ENCODE measurements at regions not wholly inside any gene's neighbourhood (a gene's known extent, or its start where the extent isn't known, plus 50 kb on each side); places are given as distances from the start of the nearest gene placed in this dataset. TPM values are rescaled to one million over a fixed set of nuclear protein-coding genes. Genes with fewer than 3 reads are reported as not detected.
"Not testable (repeated sequence)": the region's sequence is repeated elsewhere in the genome, so short reads cannot be mapped to it uniquely, and the experiment has no call there.

- H3K4me2 ChIP-seq (ENCODE audit: low read length), result peak overlapping the region; percentile 14
- H3K9me3 ChIP-seq (replicated peaks; ENCODE audit: low read length), result no peaks in the 10 kb centered on the region
- H3K4me3 ChIP-seq (ENCODE audit: low read length), result no peak overlapping the region
- H3K4me1 ChIP-seq (ENCODE audit: control insufficient read depth, insufficient read depth, low read length), result peaks cover 15% of the 10 kb centered on the region
- no peaks in the 10 kb centered on the region for H3K27me3 ChIP-seq (ENCODE audit: control insufficient read depth, insufficient read depth, low read length)
- no peak overlapping the region for H3K9ac ChIP-seq (ENCODE audit: low read depth, low read length)
- no peaks in the 10 kb centered on the region for H3K36me3 ChIP-seq (ENCODE audit: insufficient read depth, low read length)
Observed at GRCh38 chr4:81314196-81314896, 99.3 kb upstream of the PRKG2 start.

- no peaks in the 10 kb centered on the region for H3K27me3 ChIP-seq (ENCODE audit: control insufficient read depth, insufficient read depth, low read length)
- no peaks in the 10 kb centered on the region for H3K4me1 ChIP-seq (ENCODE audit: control insufficient read depth, insufficient read depth, low read length)
- no peaks in the 10 kb centered on the region for H3K9me3 ChIP-seq (replicated peaks; ENCODE audit: low read length)
- H3K4me2 ChIP-seq (ENCODE audit: low read length), result no peak overlapping the region
- no peak overlapping the region for H3K4me3 ChIP-seq (ENCODE audit: low read length)
- H3K9ac ChIP-seq (ENCODE audit: low read depth, low read length), result no peak overlapping the region
- H3K36me3 ChIP-seq (ENCODE audit: insufficient read depth, low read length), result no peaks in the 10 kb centered on the region
Observed at GRCh38 chr4:81307991-81308390, 93.0 kb upstream of the PRKG2 start.

- Histone ChIP-seq H3K9me3 (replicated peaks; ENCODE audit: low read length) (no peaks in the 10 kb centered on the region), H3K4me3 (ENCODE audit: low read length) (no peak overlapping the region), H3K36me3 (ENCODE audit: insufficient read depth, low read length) (no peaks in the 10 kb centered on the region), H3K4me2 (ENCODE audit: low read length) (no peak overlapping the region), H3K9ac (ENCODE audit: low read depth, low read length) (no peak overlapping the region), H3K4me1 (ENCODE audit: control insufficient read depth, insufficient read depth, low read length) (no peaks in the 10 kb centered on the region), H3K27me3 (ENCODE audit: control insufficient read depth, insufficient read depth, low read length) (no peaks in the 10 kb centered on the region)
Observed at GRCh38 chr4:81304871-81305270, 89.8 kb upstream of the PRKG2 start.

GRCh38 chr4:81300352-81300751 is 85.3 kb upstream of the PRKG2 start:
- H3K36me3 ChIP-seq (ENCODE audit: insufficient read depth, low read length); H3K4me3 ChIP-seq (ENCODE audit: low read length); H3K9ac ChIP-seq (ENCODE audit: low read depth, low read length); H3K9me3 ChIP-seq (replicated peaks; ENCODE audit: low read length); H3K4me1 ChIP-seq (ENCODE audit: control insufficient read depth, insufficient read depth, low read length); H3K27me3 ChIP-seq (ENCODE audit: control insufficient read depth, insufficient read depth, low read length); H3K4me2 ChIP-seq (ENCODE audit: low read length): not testable (repeated sequence)

- no peak overlapping the region for H3K4me2 ChIP-seq (ENCODE audit: low read length)
- no peaks in the 10 kb centered on the region for H3K36me3 ChIP-seq (ENCODE audit: insufficient read depth, low read length)
- H3K4me3 ChIP-seq (ENCODE audit: low read length), result no peak overlapping the region
- H3K9me3 ChIP-seq (replicated peaks; ENCODE audit: low read length), result no peaks in the 10 kb centered on the region
- H3K4me1 ChIP-seq (ENCODE audit: control insufficient read depth, insufficient read depth, low read length), result no peaks in the 10 kb centered on the region
- no peaks in the 10 kb centered on the region for H3K27me3 ChIP-seq (ENCODE audit: control insufficient read depth, insufficient read depth, low read length)
- no peak overlapping the region for H3K9ac ChIP-seq (ENCODE audit: low read depth, low read length)
Observed at GRCh38 chr4:81290813-81291212, 75.8 kb upstream of the PRKG2 start.

- Histone ChIP-seq H3K27me3 (ENCODE audit: control insufficient read depth, insufficient read depth, low read length) (no peaks in the 10 kb centered on the region), H3K4me1 (ENCODE audit: control insufficient read depth, insufficient read depth, low read length) (no peaks in the 10 kb centered on the region), H3K4me2 (ENCODE audit: low read length) (no peak overlapping the region), H3K9me3 (replicated peaks; ENCODE audit: low read length) (no peaks in the 10 kb centered on the region), H3K4me3 (ENCODE audit: low read length) (no peak overlapping the region), H3K9ac (ENCODE audit: low read depth, low read length) (no peak overlapping the region), H3K36me3 (ENCODE audit: insufficient read depth, low read length) (no peaks in the 10 kb centered on the region)
Observed at GRCh38 chr4:81287101-81287500, 72.1 kb upstream of the PRKG2 start.

- H3K4me2 ChIP-seq (ENCODE audit: low read length), result no peak overlapping the region
- no peak overlapping the region for H3K9ac ChIP-seq (ENCODE audit: low read depth, low read length)
- H3K36me3 ChIP-seq (ENCODE audit: insufficient read depth, low read length), result no peaks in the 10 kb centered on the region
- no peak overlapping the region for H3K4me3 ChIP-seq (ENCODE audit: low read length)
- H3K27me3 ChIP-seq (ENCODE audit: control insufficient read depth, insufficient read depth, low read length), result no peaks in the 10 kb centered on the region
- no peaks in the 10 kb centered on the region for H3K4me1 ChIP-seq (ENCODE audit: control insufficient read depth, insufficient read depth, low read length)
- H3K9me3 ChIP-seq (replicated peaks; ENCODE audit: low read length), result no peaks in the 10 kb centered on the region
Observed at GRCh38 chr4:81282131-81282530, 67.1 kb upstream of the PRKG2 start.

GRCh38 chr4:81274460-81274859 is 59.4 kb upstream of the PRKG2 start:
- Histone ChIP-seq H3K9me3 (replicated peaks; ENCODE audit: low read length) (no peaks in the 10 kb centered on the region), H3K4me2 (ENCODE audit: low read length) (no peak overlapping the region), H3K4me1 (ENCODE audit: control insufficient read depth, insufficient read depth, low read length) (no peaks in the 10 kb centered on the region), H3K9ac (ENCODE audit: low read depth, low read length) (no peak overlapping the region), H3K4me3 (ENCODE audit: low read length) (no peak overlapping the region), H3K36me3 (ENCODE audit: insufficient read depth, low read length) (no peaks in the 10 kb centered on the region), H3K27me3 (ENCODE audit: control insufficient read depth, insufficient read depth, low read length) (no peaks in the 10 kb centered on the region)

GRCh38 chr4:81272671-81273070 is 57.6 kb upstream of the PRKG2 start:
- Histone ChIP-seq H3K9ac (ENCODE audit: low read depth, low read length) (no peak overlapping the region), H3K9me3 (replicated peaks; ENCODE audit: low read length) (no peaks in the 10 kb centered on the region), H3K4me1 (ENCODE audit: control insufficient read depth, insufficient read depth, low read length) (no peaks in the 10 kb centered on the region), H3K4me2 (ENCODE audit: low read length) (no peak overlapping the region), H3K36me3 (ENCODE audit: insufficient read depth, low read length) (no peaks in the 10 kb centered on the region), H3K27me3 (ENCODE audit: control insufficient read depth, insufficient read depth, low read length) (no peaks in the 10 kb centered on the region), H3K4me3 (ENCODE audit: low read length) (no peak overlapping the region)

Small RNA genes in the stretch of these regions (small RNA-seq; reads per million reads assigned to genes)
- not detected for gene RNU5A-2P
